PFSK-1 (cell line): ENCODE measurements at regions not wholly inside any gene's neighbourhood (a gene's known extent, or its start where the extent isn't known, plus 50 kb on each side); places are given as distances from the start of the nearest gene placed in this dataset.

Experiments
- FOXP2 ChIP-seq: optimal IDR thresholded peaks from 2 replicates; pipeline ENCODE3; 2011; ENCODE audit warnings: borderline replicate concordance, control low read depth, inconsistent platforms; ENCODE audit not compliant: insufficient read depth; ENCODE audit errors: extremely low read length, extremely low read depth
- POLR2AphosphoS5 ChIP-seq: IDR thresholded peaks from 2 replicates; pipeline ENCODE4 v1.6.1; 2012; ENCODE audit warnings: low read depth, mild to moderate bottlenecking, control low read depth, low read length, moderate library complexity
- SIN3A ChIP-seq: IDR thresholded peaks from 2 replicates; pipeline ENCODE4 v1.6.1; 2012; ENCODE audit warnings: mild to moderate bottlenecking, low read length, moderate library complexity, borderline replicate concordance; ENCODE audit not compliant: insufficient read depth
- TAF1 ChIP-seq: IDR thresholded peaks from 2 replicates; pipeline ENCODE4 v1.6.1; 2012; ENCODE audit warnings: low read length, control low read depth, borderline replicate concordance; ENCODE audit not compliant: insufficient read depth
- TF ChIP-seq, protein P1 (sequence below), 2 experiments: IDR thresholded peaks; 2 replicates each; pipeline versions ENCODE4 v1.6.1 to v1.8.0; 2011 to 2012; ENCODE audit warnings: low read depth in 2 of 2, low read length in 2 of 2, control low read depth in 1 of 2, inconsistent platforms in 1 of 2, mild to moderate bottlenecking in 1 of 2, moderate library complexity in 1 of 2; ENCODE audit not compliant: insufficient read depth in 1 of 2

DNA sequence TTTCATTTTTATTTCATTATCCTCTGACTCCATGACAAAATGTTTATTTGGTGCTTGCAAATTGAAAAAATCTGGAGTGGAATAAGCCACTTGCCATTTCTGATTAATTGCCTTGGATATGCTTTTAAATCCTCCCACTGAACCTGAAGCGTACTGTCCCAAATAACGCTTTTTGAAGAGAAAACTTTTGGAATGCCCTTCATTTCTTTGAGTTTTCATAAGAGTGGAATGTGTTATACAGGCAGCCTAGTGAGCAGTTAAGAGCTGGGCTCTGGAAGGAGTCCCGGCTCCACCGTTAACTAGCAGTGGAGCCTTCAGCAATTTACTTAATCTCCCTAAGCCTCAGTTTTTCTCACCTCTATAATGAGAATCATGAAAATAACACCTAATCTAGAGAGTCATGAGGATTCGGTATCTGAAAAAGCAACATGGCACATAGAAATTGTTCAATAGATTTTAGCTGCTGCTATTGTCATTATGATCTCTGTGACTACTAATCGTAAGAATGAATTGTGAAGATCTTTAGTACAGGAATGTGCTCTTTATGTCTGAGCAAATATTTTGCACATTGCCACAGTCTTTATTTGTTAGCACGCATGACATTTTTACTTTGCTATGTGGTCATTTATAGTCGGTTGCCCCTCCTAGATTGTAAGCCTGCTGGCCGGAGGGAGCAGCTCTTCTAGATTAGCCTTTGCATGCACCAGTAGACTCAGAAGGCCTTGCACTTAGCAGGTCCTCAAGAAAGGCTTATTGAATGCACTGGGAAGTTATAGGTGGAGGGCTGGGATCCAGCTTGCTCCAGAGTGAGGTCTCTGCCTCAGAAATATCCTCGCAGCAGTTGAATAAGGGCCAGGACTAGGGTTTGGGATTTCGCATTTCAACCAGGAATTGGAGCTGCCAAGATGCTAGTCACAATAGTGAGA lies 59.4 kb downstream of the PLCE1 start:
- TF ChIP-seq TAF1 (no peak), SIN3A (no peak), POLR2AphosphoS5 (no peak), FOXP2 (no peak)
- TF ChIP-seq, protein P1, sequence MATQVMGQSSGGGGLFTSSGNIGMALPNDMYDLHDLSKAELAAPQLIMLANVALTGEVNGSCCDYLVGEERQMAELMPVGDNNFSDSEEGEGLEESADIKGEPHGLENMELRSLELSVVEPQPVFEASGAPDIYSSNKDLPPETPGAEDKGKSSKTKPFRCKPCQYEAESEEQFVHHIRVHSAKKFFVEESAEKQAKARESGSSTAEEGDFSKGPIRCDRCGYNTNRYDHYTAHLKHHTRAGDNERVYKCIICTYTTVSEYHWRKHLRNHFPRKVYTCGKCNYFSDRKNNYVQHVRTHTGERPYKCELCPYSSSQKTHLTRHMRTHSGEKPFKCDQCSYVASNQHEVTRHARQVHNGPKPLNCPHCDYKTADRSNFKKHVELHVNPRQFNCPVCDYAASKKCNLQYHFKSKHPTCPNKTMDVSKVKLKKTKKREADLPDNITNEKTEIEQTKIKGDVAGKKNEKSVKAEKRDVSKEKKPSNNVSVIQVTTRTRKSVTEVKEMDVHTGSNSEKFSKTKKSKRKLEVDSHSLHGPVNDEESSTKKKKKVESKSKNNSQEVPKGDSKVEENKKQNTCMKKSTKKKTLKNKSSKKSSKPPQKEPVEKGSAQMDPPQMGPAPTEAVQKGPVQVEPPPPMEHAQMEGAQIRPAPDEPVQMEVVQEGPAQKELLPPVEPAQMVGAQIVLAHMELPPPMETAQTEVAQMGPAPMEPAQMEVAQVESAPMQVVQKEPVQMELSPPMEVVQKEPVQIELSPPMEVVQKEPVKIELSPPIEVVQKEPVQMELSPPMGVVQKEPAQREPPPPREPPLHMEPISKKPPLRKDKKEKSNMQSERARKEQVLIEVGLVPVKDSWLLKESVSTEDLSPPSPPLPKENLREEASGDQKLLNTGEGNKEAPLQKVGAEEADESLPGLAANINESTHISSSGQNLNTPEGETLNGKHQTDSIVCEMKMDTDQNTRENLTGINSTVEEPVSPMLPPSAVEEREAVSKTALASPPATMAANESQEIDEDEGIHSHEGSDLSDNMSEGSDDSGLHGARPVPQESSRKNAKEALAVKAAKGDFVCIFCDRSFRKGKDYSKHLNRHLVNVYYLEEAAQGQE (IDR thresholded peaks at IDR 0.05; ENCODE audit: insufficient read depth in 1 of 2, low read depth in 2 of 2, low read length in 2 of 2) = no peak

GRCh38 chr10:94059178-94059883 lies 65.6 kb downstream of the PLCE1 start:
- TF ChIP-seq, protein P1 (IDR thresholded peaks at IDR 0.05; ENCODE audit: insufficient read depth in 1 of 2, low read depth in 2 of 2, low read length in 2 of 2) = no peak
- TF ChIP-seq POLR2AphosphoS5 (no peak), TAF1 (no peak), SIN3A (no peak), FOXP2 (no peak)

GRCh38 chr10:94061026-94061425 lies 67.3 kb downstream of the PLCE1 start:
- TF ChIP-seq TAF1 = no peak
- TF ChIP-seq, protein P1 (IDR thresholded peaks at IDR 0.05; ENCODE audit: insufficient read depth in 1 of 2, low read depth in 2 of 2, low read length in 2 of 2) = no peak

DNA sequence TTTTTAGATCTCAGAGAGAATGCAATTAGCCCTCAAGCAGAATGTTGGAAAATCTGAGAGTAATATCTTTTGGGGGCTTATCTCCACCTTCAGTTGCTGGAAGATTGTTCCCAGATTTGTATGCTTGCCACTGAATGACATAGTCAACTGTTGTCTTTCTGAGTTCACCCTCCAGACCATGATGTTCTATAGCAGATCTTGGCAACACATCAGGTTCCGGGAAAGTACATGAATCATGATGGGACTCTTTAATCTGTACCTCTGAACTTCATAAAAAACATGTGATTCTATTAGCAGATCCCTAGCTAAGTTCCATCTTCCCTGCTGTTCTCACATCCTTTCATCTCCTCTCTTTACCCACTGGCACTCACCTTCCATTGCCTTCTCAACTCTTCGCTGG lies 68.9 kb downstream of the PLCE1 start:
- TF ChIP-seq FOXP2 = no peak
- no peak for TF ChIP-seq SIN3A
- TF ChIP-seq, protein P1 (IDR thresholded peaks at IDR 0.05; ENCODE audit: insufficient read depth in 1 of 2, low read depth in 2 of 2, low read length in 2 of 2) = no peak
- no peak for TF ChIP-seq TAF1
- TF ChIP-seq POLR2AphosphoS5 = no peak
